Spinal cord (tissue), 9 donors: ENCODE measurements at regions not wholly inside any gene's neighbourhood (a gene's known extent, or its start where the extent isn't known, plus 50 kb on each side); places are given as distances from the start of the nearest gene placed in this dataset.

ENCODE experiments used
- DNase-seq, 6 donors: peaks; one replicate each; pipeline versions ENCODE4 v3.0.0 to v3.0.0-alpha.2; 2013 to 2015; ENCODE audit warnings: low spot score in 6 of 6, low read depth in 4 of 6
- H3K27ac ChIP-seq: one replicate; pipeline ENCODE4 v1.5.1; 2013; ENCODE audit warnings: low read depth, low read length, control low read depth
- H3K27me3 ChIP-seq: one replicate; pipeline ENCODE4 v1.6.1; 2013; ENCODE audit warnings: low read length; ENCODE audit not compliant: control insufficient read depth, insufficient read depth
- H3K36me3 ChIP-seq: one replicate; pipeline ENCODE4 v1.6.1; 2013; ENCODE audit warnings: low read length; ENCODE audit not compliant: control insufficient read depth, insufficient read depth
- H3K4me1 ChIP-seq: one replicate; pipeline ENCODE4 v1.6.1; 2013; ENCODE audit warnings: low read length; ENCODE audit not compliant: control insufficient read depth, insufficient read depth
- H3K4me3 ChIP-seq: one replicate; pipeline ENCODE4 v1.5.1; 2013; ENCODE audit warnings: low read depth, low read length, control low read depth
- H3K9me3 ChIP-seq: one replicate; pipeline ENCODE4 v1.6.1; 2013; ENCODE audit warnings: low read length; ENCODE audit not compliant: control insufficient read depth, insufficient read depth
- WGBS: methylation state at CpG from one replicate; pipeline ENCODE4 v1.1.5; 2013; ENCODE audit warnings: missing lambda C conversion rate; ENCODE audit not compliant: insufficient coverage; 5-methylcytosine and 5-hydroxymethylcytosine counted together
- donor health status: healthy.

DNA sequence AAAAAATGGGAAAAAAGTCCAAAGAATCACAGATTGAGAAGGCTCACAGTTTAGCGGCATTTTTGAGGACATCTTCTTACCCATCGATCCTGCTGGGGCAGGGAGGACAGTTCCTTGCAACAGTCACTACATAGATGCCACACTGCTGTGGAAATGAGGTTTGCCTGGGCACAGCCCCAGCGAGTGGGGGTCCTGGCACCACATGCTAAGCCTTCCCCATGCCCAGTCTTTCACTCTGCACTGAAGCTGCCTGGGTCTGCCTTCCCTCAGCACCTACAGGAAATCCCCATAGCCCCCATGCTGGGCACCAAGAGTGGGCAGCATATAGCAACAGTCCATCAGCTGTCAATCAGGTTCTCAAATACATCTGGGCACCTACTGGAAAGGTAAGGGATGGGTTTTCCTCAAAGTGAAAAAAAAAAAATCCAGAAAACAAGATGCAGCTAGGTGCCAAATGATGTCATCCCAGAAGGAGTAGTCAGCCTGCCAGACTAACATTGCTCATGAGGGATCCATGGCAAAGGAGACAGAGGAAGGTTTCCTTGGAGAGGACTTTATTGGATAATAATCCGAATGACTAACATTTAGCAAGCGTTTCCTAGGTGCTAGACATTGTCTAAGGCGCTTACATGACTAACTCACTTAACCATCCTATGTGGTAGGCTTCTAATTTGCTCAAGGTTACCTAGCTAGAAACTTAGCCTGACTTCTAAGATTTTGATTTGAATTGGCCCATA lies 125.7 kb upstream of the CXCL12 start:
- 70% methylated on average over 2 of the region's 6 CpGs for WGBS
- H3K36me3 ChIP-seq: no peaks in the 10 kb centered on the region

DNA sequence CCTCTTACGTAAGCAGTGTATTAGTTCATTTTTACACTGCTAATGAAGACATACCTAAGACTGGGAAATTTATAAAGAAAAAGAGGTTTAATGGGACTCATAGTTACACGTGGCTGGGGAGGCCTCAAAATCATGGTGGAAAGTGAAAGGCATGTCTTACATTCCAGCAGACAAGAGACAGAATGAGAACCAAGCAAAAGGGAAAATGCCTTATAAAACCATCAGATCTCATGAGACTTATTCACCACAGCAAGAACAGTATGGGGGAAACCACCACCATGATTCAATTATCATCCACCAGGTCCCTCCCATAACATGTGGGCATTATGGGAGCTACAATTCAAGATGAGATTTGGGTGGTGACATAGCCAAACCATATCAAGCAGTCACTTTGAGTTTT lies 126.3 kb upstream of the CXCL12 start:
- Histone ChIP-seq H3K4me3 (no peak overlapping the region), H3K27ac (no peak overlapping the region), H3K9me3 (no peaks in the 10 kb centered on the region), H3K36me3 (no peaks in the 10 kb centered on the region), H3K27me3 (no peaks in the 10 kb centered on the region), H3K4me1 (peaks cover 3% of the 10 kb centered on the region)
- DNase-seq: no peak
- no CpG with 5 or more reads among the region's 2 CpGs for WGBS

More for the DNA sequence above, 125.7 kb upstream of the CXCL12 start:
- DNase-seq: peak in 5 of 6 donors; percentile 17 to 68 (median 26)
- Histone ChIP-seq H3K9me3 (no peaks in the 10 kb centered on the region), H3K27me3 (no peaks in the 10 kb centered on the region), H3K4me3 (no peak overlapping the region), H3K4me1 (peaks cover 3% of the 10 kb centered on the region), H3K27ac (no peak overlapping the region)

DNA sequence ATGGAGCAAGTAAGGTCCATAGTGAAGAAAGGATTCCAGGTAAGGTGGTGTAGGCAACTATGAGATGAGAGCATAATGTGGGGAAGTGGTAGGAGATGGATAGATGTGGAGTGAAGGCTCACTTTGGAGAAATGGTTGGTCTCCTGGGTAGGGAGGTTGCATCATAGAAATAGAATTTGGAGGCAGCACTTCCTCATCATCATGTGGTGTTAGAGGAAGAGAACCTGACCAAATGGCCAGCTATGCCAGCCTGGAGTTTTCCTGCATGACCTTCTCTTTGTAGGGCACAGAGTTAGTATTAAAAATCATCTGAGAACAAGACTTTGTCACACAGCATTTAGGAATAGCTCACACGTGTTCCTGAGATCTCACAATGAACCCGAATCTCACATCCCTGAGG lies 126.7 kb upstream of the CXCL12 start:
- Histone ChIP-seq H3K9me3 (no peaks in the 10 kb centered on the region), H3K27me3 (no peaks in the 10 kb centered on the region), H3K4me1 (peaks cover 3% of the 10 kb centered on the region), H3K27ac (no peak overlapping the region), H3K36me3 (no peaks in the 10 kb centered on the region), H3K4me3 (no peak overlapping the region)
- 85% methylated on average over 2 of the region's 2 CpGs for WGBS
- no peak for DNase-seq

DNA sequence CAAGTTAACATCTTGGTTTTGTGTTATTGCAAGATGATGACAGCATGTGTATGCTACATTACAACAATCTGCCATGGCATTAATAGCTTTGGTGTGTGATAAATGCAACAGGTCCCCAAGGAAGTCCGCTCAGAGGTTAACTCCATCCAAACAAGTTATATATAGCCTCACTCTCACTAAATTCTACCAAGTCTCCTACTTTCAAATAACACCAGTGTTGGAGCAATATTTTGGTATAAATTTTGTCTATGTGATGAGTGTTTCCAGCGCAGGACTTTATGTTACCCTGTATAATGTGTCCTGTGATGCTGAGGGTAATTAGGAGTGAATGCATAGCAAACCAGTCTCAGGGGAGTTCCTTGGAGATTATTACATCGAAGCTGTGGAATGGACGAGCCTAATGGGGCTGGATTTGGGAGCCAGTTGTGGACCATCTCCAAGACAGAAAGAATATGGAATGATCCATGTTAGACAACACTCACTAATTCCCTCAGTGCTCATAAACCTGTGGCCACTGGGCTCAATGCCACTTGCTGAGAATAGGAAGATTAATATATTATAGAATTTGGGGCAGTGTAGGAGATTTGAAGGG lies 127.6 kb upstream of the CXCL12 start:
- no peak overlapping the region for H3K27ac ChIP-seq
- H3K4me3 ChIP-seq: no peak overlapping the region
- DNase-seq: peak in 1 of 6 donors; percentile 21
- H3K4me1 ChIP-seq: peaks cover 3% of the 10 kb centered on the region
- WGBS: 86% methylated on average over 1 of the region's 4 CpGs
- H3K9me3 ChIP-seq: no peaks in the 10 kb centered on the region
- H3K36me3 ChIP-seq: no peaks in the 10 kb centered on the region
- no peaks in the 10 kb centered on the region for H3K27me3 ChIP-seq

DNA sequence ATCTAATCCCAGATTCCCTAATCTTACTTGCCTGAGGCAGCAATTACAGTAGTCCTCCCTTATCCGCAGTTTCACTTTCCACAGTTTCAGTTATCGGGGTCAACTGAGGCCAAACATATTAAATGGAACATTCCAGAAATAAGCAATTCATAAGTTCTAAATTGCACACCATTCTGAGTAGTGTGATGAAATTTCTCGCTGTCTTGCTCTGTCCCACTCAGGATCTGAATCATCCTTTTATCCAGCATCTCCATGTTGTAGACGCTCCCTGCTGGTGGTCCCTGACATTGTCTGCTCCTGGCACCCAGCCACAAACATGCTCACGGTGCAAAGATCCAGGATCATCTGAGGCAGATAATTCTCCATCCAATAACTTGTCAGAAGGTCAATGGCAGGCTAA lies 128.7 kb upstream of the CXCL12 start:
- 56% methylated on average over 5 of the region's 5 CpGs for WGBS
- Histone ChIP-seq H3K9me3 (no peaks in the 10 kb centered on the region), H3K27me3 (no peaks in the 10 kb centered on the region), H3K4me1 (peaks cover 3% of the 10 kb centered on the region), H3K27ac (no peak overlapping the region), H3K4me3 (no peak overlapping the region), H3K36me3 (no peaks in the 10 kb centered on the region)
- DNase-seq: peak in 1 of 6 donors; percentile 36

DNA sequence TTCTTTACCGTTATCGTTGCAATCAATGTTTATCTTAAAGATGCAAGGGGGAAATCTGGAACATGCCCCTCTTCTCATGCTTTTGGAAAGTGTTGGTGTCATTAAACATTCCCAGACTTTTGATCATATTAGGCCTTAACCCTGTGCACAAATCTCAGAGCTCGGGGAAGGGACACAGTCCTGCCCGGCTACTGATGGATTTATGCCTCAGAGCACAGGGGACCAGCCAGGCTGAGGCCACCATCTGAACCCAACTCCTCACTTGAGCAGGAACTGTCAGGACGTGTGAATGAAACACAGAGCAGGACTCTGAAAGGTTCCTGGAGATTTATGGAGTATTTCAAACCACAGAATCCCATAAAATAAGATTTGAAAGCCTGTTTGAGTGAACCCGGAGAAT lies 132.0 kb upstream of the CXCL12 start:
- Histone ChIP-seq H3K36me3 (no peaks in the 10 kb centered on the region), H3K27ac (no peak overlapping the region), H3K9me3 (no peaks in the 10 kb centered on the region), H3K4me3 (no peak overlapping the region), H3K4me1 (no peaks in the 10 kb centered on the region), H3K27me3 (no peaks in the 10 kb centered on the region)
- WGBS: 79% methylated on average over 4 of the region's 6 CpGs
- DNase-seq: no peak

DNA sequence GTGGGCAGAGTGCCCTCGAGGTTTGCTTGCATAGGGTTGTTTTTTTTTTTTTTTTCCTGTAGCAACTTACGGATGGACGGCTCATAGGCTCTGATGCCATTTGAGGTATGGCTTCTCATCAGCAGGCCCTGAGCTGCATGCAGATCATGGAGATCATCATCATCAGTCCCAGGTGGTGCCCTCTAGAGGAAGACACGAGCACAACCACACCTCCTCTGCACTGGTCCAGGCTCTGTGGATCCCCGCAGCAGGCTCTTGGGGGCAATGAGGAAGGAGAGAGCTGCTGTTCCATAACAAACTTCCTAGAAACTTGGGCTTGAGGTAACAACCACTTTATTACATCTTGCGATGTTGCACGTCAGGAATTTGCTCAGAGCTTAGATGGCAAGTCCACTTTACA lies 132.7 kb upstream of the CXCL12 start:
- H3K27ac ChIP-seq: no peak overlapping the region
- no peaks in the 10 kb centered on the region for H3K27me3 ChIP-seq
- no peaks in the 10 kb centered on the region for H3K4me1 ChIP-seq
- WGBS: 80% methylated on average over 3 of the region's 7 CpGs
- H3K9me3 ChIP-seq: no peaks in the 10 kb centered on the region
- H3K36me3 ChIP-seq: no peaks in the 10 kb centered on the region
- no peak for DNase-seq
- H3K4me3 ChIP-seq: no peak overlapping the region

DNA sequence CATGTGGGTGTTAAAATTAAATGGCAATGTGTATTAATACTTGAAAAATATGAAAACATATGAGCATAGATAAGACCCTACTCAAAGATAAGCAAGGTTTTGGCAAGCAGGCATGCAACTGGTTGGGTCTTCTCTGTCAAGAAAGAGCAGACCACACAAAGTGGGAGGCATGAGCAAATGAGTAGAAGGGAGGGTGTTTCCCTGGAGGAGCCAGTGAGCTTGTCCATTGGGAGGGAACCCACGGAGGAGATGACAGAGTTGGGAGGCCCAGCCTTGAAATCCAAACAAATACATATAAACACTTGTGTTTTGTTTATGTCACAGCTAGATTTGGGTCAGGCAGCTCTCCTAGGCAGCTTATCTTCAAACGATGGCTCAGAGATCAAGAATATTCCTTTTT lies 134.5 kb upstream of the CXCL12 start:
- no peaks in the 10 kb centered on the region for H3K36me3 ChIP-seq
- WGBS: 100% methylated on average over 1 of the region's 2 CpGs
- H3K27ac ChIP-seq: no peak overlapping the region
- H3K27me3 ChIP-seq: no peaks in the 10 kb centered on the region
- no peak overlapping the region for H3K4me3 ChIP-seq
- DNase-seq: no peak
- no peaks in the 10 kb centered on the region for H3K9me3 ChIP-seq
- H3K4me1 ChIP-seq: no peaks in the 10 kb centered on the region

DNA sequence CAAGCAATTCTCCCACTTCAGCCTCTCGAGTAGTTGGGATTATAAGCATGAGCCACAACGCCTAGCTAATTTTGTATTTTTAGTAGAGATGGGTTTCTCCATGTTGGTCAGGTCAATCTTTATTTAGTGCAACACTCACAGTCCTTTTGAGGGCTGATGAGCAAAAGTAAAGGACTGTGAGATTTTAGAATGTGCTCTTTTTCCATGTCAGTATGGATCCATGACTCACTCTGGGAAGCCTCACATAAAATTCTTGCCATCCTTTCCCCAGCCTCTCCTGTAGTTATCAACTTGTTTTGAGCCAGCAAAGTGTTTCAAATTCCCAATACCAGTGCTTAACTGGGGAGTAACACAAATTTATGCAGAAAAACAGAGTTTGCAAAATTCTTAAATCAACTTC lies 135.8 kb upstream of the CXCL12 start:
- no CpG with 5 or more reads among the region's 2 CpGs for WGBS
- no peaks in the 10 kb centered on the region for H3K9me3 ChIP-seq

DNA sequence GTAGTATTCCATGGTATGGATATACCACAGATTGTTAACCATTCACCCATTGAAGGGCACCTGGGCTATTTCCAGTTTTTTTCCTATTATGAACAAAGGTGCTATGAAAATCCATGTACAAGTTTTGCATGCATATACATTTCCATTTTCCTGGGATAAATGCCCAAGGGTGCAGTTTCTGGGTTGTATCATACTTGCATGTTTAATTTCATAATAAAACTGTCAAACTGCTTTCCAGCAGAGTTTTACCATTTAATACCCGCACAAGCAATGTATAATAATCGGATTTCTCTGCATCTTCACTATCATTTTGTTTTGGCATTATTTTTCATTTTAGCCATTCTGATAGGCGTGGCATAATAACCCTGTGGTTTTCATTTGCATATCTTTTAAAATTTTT lies 154.3 kb upstream of the CXCL12 start:
- no peak for DNase-seq
- Histone ChIP-seq H3K36me3 (no peaks in the 10 kb centered on the region), H3K27me3 (no peaks in the 10 kb centered on the region), H3K4me1 (no peaks in the 10 kb centered on the region), H3K27ac (no peak overlapping the region), H3K4me3 (no peak overlapping the region), H3K9me3 (no peaks in the 10 kb centered on the region)
- 100% methylated on average over 2 of the region's 3 CpGs for whole genome bisulfite sequencing

More for the DNA sequence above, 135.8 kb upstream of the CXCL12 start:
- Histone ChIP-seq H3K4me3 (no peak overlapping the region), H3K27me3 (no peaks in the 10 kb centered on the region), H3K36me3 (no peaks in the 10 kb centered on the region), H3K4me1 (no peaks in the 10 kb centered on the region), H3K27ac (no peak overlapping the region)
- no peak for DNase-seq
